IMR-90 (cell line): ENCODE measurements at regions not wholly inside any gene's neighbourhood (a gene's known extent, or its start where the extent isn't known, plus 50 kb on each side); places are given as distances from the start of the nearest gene placed in this dataset.

Experiments used
- ATAC-seq: fragments of 200-7000 bp; cut with Tn5 transposase; 2 replicates; pipeline ENCODE4 v1.9.1; 2020; ENCODE audit warnings: low read depth, mild to moderate bottlenecking, moderate library complexity
- BruUV-seq: library from RNA; stranded (reverse); fragments of 400-500 nt; replicated peaks from 2 replicates; lab custom pipeline; 2021; lab: Mats Ljungman, UMichigan
- CTCF ChIA-PET: fragments of 300-600 bp; formaldehyde crosslinking; extraction: SDS; loops from one replicate; lab custom pipeline; 2021; ENCODE audit warnings: antibody characterized with exemption; lab: Yijun Ruan, JAX
- POLR2A ChIA-PET: fragments of 300-600 bp; sonication (Branson Sonifier 250); formaldehyde crosslinking; loops from one replicate; lab custom pipeline; 2022; ENCODE audit warnings: antibody characterized with exemption; ENCODE audit not compliant: unreplicated experiment; lab: Charles Lee
- DNase-seq: peaks from one replicate; pipeline ENCODE4 v3.0.0; 2013
- H2AFZ ChIP-seq: replicated peaks from 2 replicates; pipeline ENCODE3; 2013; ENCODE audit warnings: low read length, mild to moderate bottlenecking; ENCODE audit not compliant: poor library complexity
- H2AK5ac ChIP-seq: 2 replicates; pipeline ENCODE4 v1.6.1; 2013; ENCODE audit warnings: low read depth, low read length, inconsistent platforms
- H2AK9ac ChIP-seq: replicated peaks from 2 replicates; pipeline ENCODE3; 2013; ENCODE audit warnings: mild to moderate bottlenecking, low read depth, low read length, moderate library complexity; ENCODE audit not compliant: poor library complexity
- H2BK120ac ChIP-seq: 2 replicates; pipeline ENCODE4 v1.6.1; 2013; ENCODE audit warnings: low read depth, low read length, inconsistent platforms
- H2BK15ac ChIP-seq: 3 replicates; pipeline ENCODE4 v1.6.1; 2013; ENCODE audit warnings: low read depth, low read length, inconsistent platforms
- H2BK20ac ChIP-seq: 2 replicates; pipeline ENCODE4 v1.6.1; 2013; ENCODE audit warnings: low read depth, mild to moderate bottlenecking, inconsistent platforms, low read length, moderate library complexity
- H2BK5ac ChIP-seq: 2 replicates; pipeline ENCODE4 v1.6.1; 2013; ENCODE audit warnings: mild to moderate bottlenecking, low read depth, low read length, inconsistent platforms; ENCODE audit not compliant: poor library complexity, severe bottlenecking
- H3K14ac ChIP-seq: replicated peaks from 2 replicates; pipeline ENCODE4 v1.6.1; 2013; ENCODE audit warnings: low read depth, low read length, inconsistent platforms
- H3K18ac ChIP-seq: 2 replicates; pipeline ENCODE4 v1.6.1; 2013; ENCODE audit warnings: low read depth, low read length, control low read depth
- H3K23ac ChIP-seq: 2 replicates; pipeline ENCODE4 v1.6.1; 2013; ENCODE audit warnings: low read depth, low read length, inconsistent platforms
- H3K27ac ChIP-seq: 2 replicates; pipeline ENCODE4 v1.5.1; 2013; ENCODE audit warnings: mild to moderate bottlenecking, control low read depth, low read length; ENCODE audit not compliant: insufficient read depth
- H3K27me3 ChIP-seq: 2 replicates; pipeline ENCODE4 v1.6.1; 2013; ENCODE audit warnings: low read length; ENCODE audit not compliant: control insufficient read depth, insufficient read depth
- H3K36me3 ChIP-seq: 2 replicates; pipeline ENCODE4 v1.6.1; 2013; ENCODE audit warnings: low read length, mixed read lengths; ENCODE audit not compliant: control insufficient read depth, insufficient read depth
- H3K4ac ChIP-seq: 2 replicates; pipeline ENCODE4 v1.6.1; 2013; ENCODE audit warnings: low read depth, low read length, inconsistent platforms
- H3K4me1 ChIP-seq: 2 replicates; pipeline ENCODE4 v1.6.1; 2013; ENCODE audit warnings: low read length, mixed read lengths; ENCODE audit not compliant: control insufficient read depth, insufficient read depth
- H3K4me2 ChIP-seq: 2 replicates; pipeline ENCODE4 v1.6.1; 2013; ENCODE audit warnings: low read depth, mild to moderate bottlenecking, control low read depth, low read length, moderate library complexity
- H3K4me3 ChIP-seq: 2 replicates; pipeline ENCODE4 v1.5.1; 2013; ENCODE audit warnings: low read depth, mild to moderate bottlenecking, control low read depth, low read length, moderate library complexity; ENCODE audit not compliant: insufficient read depth
- H3K56ac ChIP-seq: 2 replicates; pipeline ENCODE4 v1.6.1; 2013; ENCODE audit warnings: low read length, inconsistent platforms; ENCODE audit not compliant: insufficient read depth; ENCODE audit errors: extremely low read depth
- H3K79me1 ChIP-seq, 2 experiments: 2 replicates each; pipeline ENCODE4 v1.6.1; 2013; ENCODE audit warnings: low read length in 2 of 2, inconsistent platforms in 1 of 2, low read depth in 1 of 2
- H3K9ac ChIP-seq: 2 replicates; pipeline ENCODE4 v1.6.1; 2013; ENCODE audit warnings: low read depth, low read length, control low read depth
- H3K9me1 ChIP-seq: 2 replicates; pipeline ENCODE4 v1.6.1; 2013; ENCODE audit warnings: low read length, inconsistent platforms; ENCODE audit not compliant: insufficient read depth
- H3K9me3 ChIP-seq: 2 replicates; pipeline ENCODE4 v1.6.1; 2013; ENCODE audit warnings: low read length; ENCODE audit not compliant: control insufficient read depth, insufficient read depth
- H4K20me1 ChIP-seq: 2 replicates; pipeline ENCODE4 v1.6.1; 2013; ENCODE audit warnings: low read length, inconsistent platforms; ENCODE audit not compliant: insufficient read depth
- H4K5ac ChIP-seq: 2 replicates; pipeline ENCODE4 v1.6.1; 2013; ENCODE audit warnings: mild to moderate bottlenecking, low read depth, low read length, control low read depth
- H4K8ac ChIP-seq, 2 experiments: 2 replicates each; pipeline ENCODE4 v1.6.1; 2013; ENCODE audit warnings: low read depth in 2 of 2, low read length in 2 of 2, control low read depth in 1 of 2, inconsistent platforms in 1 of 2
- H4K91ac ChIP-seq: 2 replicates; pipeline ENCODE4 v1.6.1; 2013; ENCODE audit warnings: low read depth, low read length, inconsistent platforms; ENCODE audit not compliant: insufficient read depth
- BHLHE40 ChIP-seq: fragments of 150-350 bp; IDR thresholded peaks from 2 replicates; pipeline ENCODE4 v1.6.1; 2016; ENCODE audit warnings: mild to moderate bottlenecking, low read depth, low read length
- CEBPB ChIP-seq: IDR thresholded peaks from 2 replicates; pipeline ENCODE4 v1.6.1; 2012; ENCODE audit warnings: low read depth, low read length, improper control_type of control experiment
- CHD1 ChIP-seq: IDR thresholded peaks from 2 replicates; pipeline ENCODE4 v1.6.1; 2012; ENCODE audit warnings: low read depth, low read length, improper control_type of control experiment
- MAFK ChIP-seq: IDR thresholded peaks from 2 replicates; pipeline ENCODE4 v1.6.1; 2012; ENCODE audit warnings: low read depth, low read length, improper control_type of control experiment
- MAZ ChIP-seq: IDR thresholded peaks from 2 replicates; pipeline ENCODE4 v1.6.1; 2012; ENCODE audit warnings: low read depth, mild to moderate bottlenecking, low read length, improper control_type of control experiment, moderate library complexity, borderline replicate concordance
- MXI1 ChIP-seq: IDR thresholded peaks from 2 replicates; pipeline ENCODE4 v1.6.1; 2012; ENCODE audit warnings: low read depth, mild to moderate bottlenecking, low read length, moderate library complexity, borderline replicate concordance
- POLR2A ChIP-seq: IDR thresholded peaks from 2 replicates; pipeline ENCODE4 v1.6.1; 2012; ENCODE audit warnings: mild to moderate bottlenecking, low read depth, low read length
- RCOR1 ChIP-seq: IDR thresholded peaks from 2 replicates; pipeline ENCODE4 v1.6.1; 2012; ENCODE audit warnings: mild to moderate bottlenecking, low read length, improper control_type of control experiment; ENCODE audit not compliant: insufficient replicate concordance
- RFX5 ChIP-seq: IDR thresholded peaks from 2 replicates; pipeline ENCODE4 v1.8.0; 2012; ENCODE audit warnings: low read depth, mild to moderate bottlenecking, low read length, moderate library complexity
- SMC3 ChIP-seq: fragments of 150-350 bp; IDR thresholded peaks from 2 replicates; pipeline ENCODE4 v1.6.1; 2016; ENCODE audit warnings: low read depth, mild to moderate bottlenecking, antibody characterized with exemption, low read length, moderate library complexity
- WGBS, 2 experiments: methylation state at CpG; one replicate each; pipeline versions ENCODE4 v1.1.5 to v1.1.7; 2013; ENCODE audit warnings: missing lambda C conversion rate in 2 of 2; ENCODE audit not compliant: insufficient read length in 1 of 2; ENCODE audit errors: extremely low coverage in 2 of 2; 5-methylcytosine and 5-hydroxymethylcytosine counted together
- dilution Hi-C: fragments of 300-500 bp; cut with HindIII; formaldehyde crosslinking; loops from one replicate; pipeline ENCODE4 v1.14.3; 2018; ENCODE audit warnings: low sequenced_read_pairs; ENCODE audit not compliant: unreplicated experiment
- in situ Hi-C: fragments of 300-500 bp; cut with MboI; formaldehyde crosslinking; loops from 3 replicates; pipeline ENCODE4 v1.14.3; 2019; ENCODE audit warnings: low sequenced_read_pairs, inconsistent platforms, mixed read lengths
- intact Hi-C: fragments of 100-400 bp; cut with micrococcal nuclease; formaldehyde crosslinking; loops from 2 replicates; pipeline ENCODE4 v1.10.0; 2022
- TF ChIP-seq, protein P1 (sequence below): conservative IDR thresholded peaks from 2 replicates; pipeline ENCODE4 v1.5.1; 2012; ENCODE audit warnings: mild to moderate bottlenecking, low read depth, low read length, improper control_type of control experiment
- TF ChIP-seq, protein P2 (sequence below): fragments of 150-350 bp; IDR thresholded peaks from 2 replicates; pipeline ENCODE4 v1.6.1; 2016; ENCODE audit warnings: low read depth, mild to moderate bottlenecking, low read length, moderate library complexity, borderline replicate concordance
- TF ChIP-seq, protein P3 (sequence below): fragments of 150-350 bp; IDR thresholded peaks from 2 replicates; pipeline ENCODE4 v1.6.1; 2017; ENCODE audit warnings: mild to moderate bottlenecking, antibody characterized with exemption, low read length, low read depth

DNA sequence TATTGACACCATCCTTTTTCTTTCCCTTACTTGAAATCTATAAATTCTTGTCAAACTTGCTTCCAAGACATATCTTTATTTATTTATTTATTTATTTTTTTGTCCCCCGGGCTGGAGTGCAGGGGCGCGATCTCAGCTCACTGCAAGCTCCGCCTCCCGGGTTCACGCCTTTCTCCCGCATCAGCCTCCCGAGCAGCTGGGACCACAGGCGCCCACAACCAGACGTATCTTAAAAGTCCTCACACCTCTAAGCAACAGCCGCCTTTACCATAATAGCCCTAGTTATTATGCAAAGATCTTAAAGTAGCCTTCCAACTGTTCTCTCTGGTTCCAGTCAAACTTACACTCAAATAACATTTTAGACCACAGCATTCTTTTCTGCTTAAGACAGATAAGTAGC, 657.0 kb upstream of the B3GAT1 start:
- Histone ChIP-seq H3K27me3 (no peaks in the 10 kb centered on the region), H3K14ac (no peak overlapping the region), H3K4me1 (no peaks in the 10 kb centered on the region), H4K20me1 (no peaks in the 10 kb centered on the region), H3K9me3 (peaks cover 24% of the 10 kb centered on the region), H3K4ac (no peak overlapping the region), H4K91ac (no peak overlapping the region), H2BK5ac (no peak overlapping the region), H3K18ac (no peak overlapping the region), H2BK120ac (no peak overlapping the region), H4K8ac (no peak overlapping the region), H3K36me3 (no peaks in the 10 kb centered on the region), H2AFZ (no peak overlapping the region), H2AK5ac (no peak overlapping the region), H3K79me1 (no peaks in the 10 kb centered on the region), H2BK20ac (no peak overlapping the region), H2BK15ac (no peak overlapping the region), H3K9ac (no peak overlapping the region), H3K4me2 (no peak overlapping the region), H3K4me3 (no peak overlapping the region), H3K23ac (no peak overlapping the region), H2AK9ac (no peak overlapping the region), H3K56ac (no peak overlapping the region), H4K5ac (no peak overlapping the region), H3K27ac (no peak overlapping the region), H3K9me1 (no peaks in the 10 kb centered on the region)
- in situ Hi-C loops (no loop called here), dilution Hi-C loops (no loop called here), intact Hi-C loops (no loop called here)
- DNase-seq (no peak), ATAC-seq (no peak)
- BruUV-seq, result no TSS peak
- ChIA-PET CTCF (no interaction called here), POLR2A (no interaction called here)
- 74% methylated on average over 6 of the region's 11 CpGs; no CpG with 5 or more reads in 1 of the 2 experiments for WGBS, 2 experiments
- TF ChIP-seq RCOR1 (no peak), CHD1 (no peak), BHLHE40 (no peak), POLR2A (no peak), MXI1 (no peak), MAZ (no peak), SMC3 (no peak), MAFK (no peak), CEBPB (no peak), RFX5 (no peak)
- TF ChIP-seq, protein P1, sequence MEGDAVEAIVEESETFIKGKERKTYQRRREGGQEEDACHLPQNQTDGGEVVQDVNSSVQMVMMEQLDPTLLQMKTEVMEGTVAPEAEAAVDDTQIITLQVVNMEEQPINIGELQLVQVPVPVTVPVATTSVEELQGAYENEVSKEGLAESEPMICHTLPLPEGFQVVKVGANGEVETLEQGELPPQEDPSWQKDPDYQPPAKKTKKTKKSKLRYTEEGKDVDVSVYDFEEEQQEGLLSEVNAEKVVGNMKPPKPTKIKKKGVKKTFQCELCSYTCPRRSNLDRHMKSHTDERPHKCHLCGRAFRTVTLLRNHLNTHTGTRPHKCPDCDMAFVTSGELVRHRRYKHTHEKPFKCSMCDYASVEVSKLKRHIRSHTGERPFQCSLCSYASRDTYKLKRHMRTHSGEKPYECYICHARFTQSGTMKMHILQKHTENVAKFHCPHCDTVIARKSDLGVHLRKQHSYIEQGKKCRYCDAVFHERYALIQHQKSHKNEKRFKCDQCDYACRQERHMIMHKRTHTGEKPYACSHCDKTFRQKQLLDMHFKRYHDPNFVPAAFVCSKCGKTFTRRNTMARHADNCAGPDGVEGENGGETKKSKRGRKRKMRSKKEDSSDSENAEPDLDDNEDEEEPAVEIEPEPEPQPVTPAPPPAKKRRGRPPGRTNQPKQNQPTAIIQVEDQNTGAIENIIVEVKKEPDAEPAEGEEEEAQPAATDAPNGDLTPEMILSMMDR, result no peak
- TF ChIP-seq, protein P2, sequence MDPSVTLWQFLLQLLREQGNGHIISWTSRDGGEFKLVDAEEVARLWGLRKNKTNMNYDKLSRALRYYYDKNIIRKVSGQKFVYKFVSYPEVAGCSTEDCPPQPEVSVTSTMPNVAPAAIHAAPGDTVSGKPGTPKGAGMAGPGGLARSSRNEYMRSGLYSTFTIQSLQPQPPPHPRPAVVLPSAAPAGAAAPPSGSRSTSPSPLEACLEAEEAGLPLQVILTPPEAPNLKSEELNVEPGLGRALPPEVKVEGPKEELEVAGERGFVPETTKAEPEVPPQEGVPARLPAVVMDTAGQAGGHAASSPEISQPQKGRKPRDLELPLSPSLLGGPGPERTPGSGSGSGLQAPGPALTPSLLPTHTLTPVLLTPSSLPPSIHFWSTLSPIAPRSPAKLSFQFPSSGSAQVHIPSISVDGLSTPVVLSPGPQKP, result no peak
- TF ChIP-seq, protein P3, sequence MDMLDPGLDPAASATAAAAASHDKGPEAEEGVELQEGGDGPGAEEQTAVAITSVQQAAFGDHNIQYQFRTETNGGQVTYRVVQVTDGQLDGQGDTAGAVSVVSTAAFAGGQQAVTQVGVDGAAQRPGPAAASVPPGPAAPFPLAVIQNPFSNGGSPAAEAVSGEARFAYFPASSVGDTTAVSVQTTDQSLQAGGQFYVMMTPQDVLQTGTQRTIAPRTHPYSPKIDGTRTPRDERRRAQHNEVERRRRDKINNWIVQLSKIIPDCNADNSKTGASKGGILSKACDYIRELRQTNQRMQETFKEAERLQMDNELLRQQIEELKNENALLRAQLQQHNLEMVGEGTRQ, result no peak
